HS-5 (cell line): ENCODE measurements at regions not wholly inside any gene's neighbourhood (a gene's known extent, or its start where the extent isn't known, plus 50 kb on each side); places are given as distances from the start of the nearest gene placed in this dataset.
"Not testable (repeated sequence)": the region's sequence is repeated elsewhere in the genome, so short reads cannot be mapped to it uniquely, and the experiment has no call there.

Experiments
- DNase-seq: peaks from one replicate; pipeline ENCODE4 v3.0.0-alpha.2; 2012; ENCODE audit warnings: low read depth

DNA sequence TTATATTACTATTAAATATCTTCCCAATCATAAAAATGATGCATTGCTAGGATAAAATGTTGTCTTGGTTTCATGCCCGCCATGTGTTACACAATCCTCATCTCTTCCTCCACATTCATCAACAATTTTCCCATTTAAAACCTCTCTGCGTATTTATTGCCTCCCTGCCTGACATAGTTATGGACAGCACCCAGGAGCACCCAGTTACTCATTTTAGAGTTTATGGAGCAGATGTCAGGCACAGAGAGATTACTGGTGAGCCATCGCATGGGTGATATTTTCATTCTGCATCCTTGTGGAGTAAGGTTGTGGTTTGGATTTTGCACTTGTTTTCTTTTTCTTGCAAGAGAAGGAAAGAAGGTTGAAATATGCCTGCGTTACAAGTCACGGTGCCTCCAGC, 116.7 kb upstream of the NPAS2 start:
- DNase-seq: no peak

DNA sequence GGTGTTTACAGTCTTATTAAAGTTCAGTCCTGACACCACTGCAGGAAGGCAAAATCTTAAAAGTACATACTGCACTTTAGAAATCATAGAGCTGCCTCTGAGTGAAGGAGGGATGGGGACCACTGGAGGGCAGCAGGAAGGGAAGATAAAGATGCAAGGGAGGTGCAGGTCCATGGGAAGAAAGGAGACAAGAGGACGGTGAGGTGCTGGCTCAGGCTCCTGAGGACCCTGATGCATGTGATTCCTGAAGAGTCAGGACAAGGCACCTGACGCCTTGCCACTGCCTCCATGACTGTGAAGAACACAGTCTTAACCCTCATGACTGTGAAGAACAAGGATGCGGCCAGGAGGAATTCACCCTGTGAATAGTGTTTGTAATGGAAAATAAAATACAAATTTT, 116.2 kb upstream of the NPAS2 start:
- DNase-seq: no peak

DNA sequence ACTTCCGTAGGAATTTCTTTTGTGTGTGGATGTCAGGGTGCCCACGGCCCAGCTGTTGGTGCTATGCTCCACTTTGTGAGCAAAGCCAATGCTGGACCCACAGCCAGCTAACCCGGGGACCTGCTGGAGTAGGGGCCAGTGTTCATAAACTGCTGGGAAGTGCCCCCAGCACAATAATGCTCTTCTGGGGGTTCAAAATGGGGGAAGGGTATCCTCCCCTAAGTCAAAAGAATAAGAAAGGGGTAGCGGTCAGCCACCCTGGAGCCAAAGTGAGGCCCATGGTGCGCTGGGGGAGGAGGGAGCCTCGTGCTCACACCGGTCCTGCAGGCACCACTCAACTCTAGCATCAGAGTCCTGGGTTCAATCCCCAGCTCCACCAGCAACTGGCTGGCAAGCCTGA, 115.8 kb upstream of the NPAS2 start:
- DNase-seq: no peak

DNA sequence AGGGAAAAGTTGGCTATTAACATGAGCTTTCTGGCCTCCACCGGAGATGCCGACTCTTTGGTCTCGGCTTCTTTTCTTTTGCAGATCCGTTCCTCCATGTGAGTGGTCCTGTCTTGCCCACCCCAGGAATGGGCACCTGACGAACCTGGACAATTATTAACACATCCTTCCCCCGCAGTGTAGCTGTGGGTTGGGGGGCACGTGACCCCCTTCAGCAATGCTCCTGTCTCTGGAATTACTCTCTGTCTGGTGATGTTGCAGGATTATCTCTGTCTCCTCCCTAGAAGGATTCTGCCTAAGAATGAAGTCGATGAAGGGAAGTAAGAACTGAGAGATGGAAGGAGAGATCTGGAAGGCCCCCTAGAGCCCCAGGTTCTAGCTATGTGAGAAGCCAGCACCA, 115.2 kb upstream of the NPAS2 start:
- no peak for DNase-seq

DNA sequence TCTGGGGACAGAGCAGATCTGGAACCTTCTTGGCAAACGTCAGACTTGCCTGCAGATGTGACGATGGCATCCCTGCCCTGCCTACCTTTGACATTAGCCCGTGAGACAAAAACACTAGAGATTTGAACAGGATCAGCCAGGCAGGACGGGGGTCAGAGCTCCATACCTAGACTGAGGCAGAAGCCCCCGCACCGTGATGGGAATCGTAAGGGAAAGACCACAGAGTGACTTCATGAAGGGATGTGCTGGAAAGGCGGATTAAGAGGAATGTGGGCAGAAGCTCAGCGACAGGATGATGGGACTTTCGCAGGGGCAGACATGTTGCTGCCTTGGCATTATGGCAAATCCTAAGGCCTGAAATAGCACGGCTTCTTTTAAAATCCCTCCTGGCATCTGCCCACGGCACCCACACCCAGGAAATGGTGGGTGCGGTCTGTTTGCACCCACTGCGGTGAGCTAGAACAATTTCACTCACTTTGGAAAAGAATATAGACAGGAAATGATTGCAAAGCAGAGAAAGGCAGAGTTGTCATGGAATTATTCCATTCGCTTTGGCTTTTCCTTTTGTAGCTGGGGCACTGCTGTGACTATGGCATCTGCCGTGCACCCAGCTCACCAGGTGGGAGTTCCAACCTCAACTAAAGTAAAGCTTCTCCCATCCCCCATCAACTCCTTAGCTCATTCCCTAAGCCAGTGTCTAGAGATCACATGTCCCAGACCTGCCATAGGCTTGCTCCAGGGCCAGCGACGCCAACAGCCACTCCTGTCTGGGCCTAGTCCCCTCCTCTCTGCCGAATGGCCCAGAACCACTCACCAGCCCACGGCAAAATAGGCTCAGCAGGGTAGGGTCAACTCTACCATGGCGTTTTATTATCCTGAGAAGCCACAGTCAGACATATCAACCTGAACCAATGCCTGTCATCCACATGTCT, 112.7 kb upstream of the NPAS2 start:
- no peak for DNase-seq

DNA sequence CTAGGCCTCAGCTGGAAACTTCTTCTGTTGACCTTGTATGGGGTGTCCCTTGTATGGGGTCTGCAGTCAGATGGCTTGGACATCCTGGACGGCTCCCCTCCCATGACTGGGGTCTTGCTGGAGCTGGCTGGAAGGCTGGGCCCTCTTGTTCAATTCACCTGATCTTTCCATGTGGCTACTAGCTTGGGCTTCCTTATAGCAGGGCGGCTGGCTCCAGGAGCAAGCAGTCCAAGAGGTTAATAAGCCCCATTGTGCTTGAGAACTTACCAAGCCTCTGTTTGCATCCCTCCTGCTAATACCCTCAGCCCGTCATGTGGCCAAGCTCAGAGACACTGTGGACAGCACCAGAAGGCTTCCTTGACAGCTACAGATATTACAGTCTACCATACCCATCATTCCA, 111.6 kb upstream of the NPAS2 start:
- no peak for DNase-seq

DNA sequence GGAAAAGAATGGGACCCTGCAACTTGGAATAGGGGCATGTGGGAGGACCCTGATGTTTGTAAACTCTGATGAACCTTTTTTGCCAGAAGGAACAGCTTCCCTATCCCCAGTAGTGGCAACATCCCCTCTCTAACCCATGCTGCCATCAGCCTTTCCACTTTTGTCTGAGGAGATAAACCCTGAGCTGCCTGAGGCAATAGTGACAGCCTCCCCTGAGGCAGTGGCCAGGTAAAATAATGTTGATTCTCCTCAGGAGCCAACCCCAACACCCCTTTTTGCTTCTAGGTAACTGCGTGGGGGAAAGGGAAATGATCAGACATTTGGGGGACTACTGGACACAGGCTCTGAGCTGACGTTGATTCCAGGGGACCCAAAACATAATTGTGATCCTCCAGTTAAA, 106.8 kb upstream of the NPAS2 start:
- DNase-seq: no peak

DNA sequence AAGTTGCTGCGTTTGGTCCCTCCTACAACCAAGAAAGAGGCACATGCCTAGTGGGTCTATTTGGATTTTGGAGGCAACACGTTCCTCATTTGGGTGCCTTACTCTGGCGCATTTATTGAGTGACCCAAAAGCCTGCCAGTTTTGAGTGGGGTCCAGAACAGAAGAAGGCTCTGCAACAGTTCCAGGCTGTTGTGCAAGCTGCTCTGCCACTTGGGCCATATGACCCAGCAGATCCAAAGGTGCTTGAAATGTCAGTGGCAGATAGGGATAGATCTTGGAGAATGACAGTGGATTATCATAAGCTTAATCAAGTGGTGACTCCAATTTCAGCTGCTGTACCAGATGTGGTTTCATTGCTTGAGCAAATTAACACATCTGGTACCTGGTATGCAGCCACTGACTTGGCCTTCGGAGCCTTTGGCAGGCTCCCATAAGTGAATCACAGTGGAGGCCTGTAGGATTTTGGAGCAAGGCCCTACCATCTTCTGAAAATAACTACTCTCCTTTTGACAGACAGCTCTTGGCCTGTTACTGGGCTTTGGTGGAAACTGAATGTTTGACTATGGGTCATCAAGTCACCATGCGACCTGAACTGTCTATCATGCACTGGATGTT, 105.4 kb upstream of the NPAS2 start:
- peak; percentile 36 for DNase-seq

DNA sequence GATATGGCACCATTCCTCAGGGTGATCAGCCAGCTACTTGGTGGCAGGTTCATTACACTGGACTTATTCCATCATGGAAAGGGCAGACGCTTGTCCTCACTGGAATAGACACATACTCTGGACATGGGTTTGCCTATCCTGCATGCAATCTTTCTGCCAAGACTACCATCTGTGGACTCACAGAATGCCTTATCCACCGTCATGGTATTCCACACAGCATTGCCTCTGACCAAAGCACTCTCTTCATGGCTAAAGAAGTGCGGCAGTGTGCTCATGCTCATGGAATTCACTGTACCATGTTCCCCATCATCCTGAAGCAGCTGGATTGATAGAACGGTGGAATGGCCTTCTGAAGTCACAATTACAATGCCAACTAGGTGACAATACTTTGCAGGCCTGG, 104.1 kb upstream of the NPAS2 start:
- not testable (repeated sequence) for DNase-seq

DNA sequence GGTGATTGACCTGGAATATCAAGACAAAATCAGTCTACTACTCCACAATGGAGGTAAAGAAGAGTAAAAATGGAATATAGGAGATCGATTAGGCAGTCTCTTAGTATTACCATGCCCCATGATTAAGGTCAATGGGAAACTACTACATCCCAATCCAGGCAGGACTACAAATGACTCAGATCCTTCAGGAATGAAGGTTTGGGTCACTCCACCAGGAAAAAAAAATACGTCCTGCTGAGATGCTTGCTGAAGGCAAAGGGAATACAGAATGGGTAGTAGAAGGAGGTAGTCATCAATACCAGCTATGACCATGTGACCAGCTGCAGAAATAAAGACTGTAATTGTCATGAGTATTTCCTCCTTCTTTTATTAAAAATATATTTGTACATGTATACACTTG, 103.4 kb upstream of the NPAS2 start:
- no peak for DNase-seq

DNA sequence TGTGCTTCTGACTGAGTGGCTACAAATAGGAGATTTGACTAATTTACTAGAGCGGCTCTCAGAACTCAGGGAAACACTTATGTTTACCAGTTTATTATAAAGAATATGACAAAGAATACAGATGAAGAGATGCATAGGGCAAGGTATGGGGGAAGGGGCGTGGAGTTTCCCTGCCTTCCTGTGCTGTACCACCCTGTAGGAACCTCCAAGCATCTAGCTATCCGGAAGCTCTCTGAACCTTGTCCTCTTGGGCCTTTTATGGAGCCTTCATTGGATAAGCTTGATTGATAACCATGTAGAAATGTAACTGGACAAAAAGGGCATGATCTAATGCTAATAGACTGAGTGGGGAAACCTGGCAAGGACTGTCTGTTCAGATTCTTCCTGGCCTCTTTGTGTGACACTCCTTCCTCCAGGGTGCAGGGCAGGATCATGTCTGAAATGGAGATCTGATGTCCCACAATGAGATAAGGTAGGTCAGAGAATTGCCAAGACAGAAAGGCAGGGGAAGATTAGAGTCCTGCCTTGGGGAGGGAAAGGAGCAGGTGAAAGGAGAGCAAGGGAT, 101.8 kb upstream of the NPAS2 start:
- DNase-seq: no peak

DNA sequence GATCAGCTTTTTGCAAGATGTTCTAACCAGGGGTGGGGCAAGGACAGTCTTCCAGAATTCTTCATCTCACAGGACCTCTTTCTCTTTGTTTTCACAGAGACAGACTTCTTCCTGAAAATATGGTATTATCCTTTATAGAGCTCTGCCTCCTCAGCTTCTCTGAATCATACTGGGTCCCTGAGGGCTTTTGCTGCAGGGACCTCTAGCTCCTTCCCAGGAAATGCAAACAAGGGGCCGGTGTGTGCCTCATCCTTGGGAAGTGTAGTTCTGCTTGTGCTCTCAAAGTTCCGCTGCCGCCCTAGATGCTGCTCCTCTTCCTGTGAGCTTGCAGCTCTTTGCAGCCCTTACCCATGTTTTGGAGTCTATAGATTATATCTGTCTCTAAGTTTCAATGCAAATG, 99.5 kb upstream of the NPAS2 start:
- DNase-seq: no peak

DNA sequence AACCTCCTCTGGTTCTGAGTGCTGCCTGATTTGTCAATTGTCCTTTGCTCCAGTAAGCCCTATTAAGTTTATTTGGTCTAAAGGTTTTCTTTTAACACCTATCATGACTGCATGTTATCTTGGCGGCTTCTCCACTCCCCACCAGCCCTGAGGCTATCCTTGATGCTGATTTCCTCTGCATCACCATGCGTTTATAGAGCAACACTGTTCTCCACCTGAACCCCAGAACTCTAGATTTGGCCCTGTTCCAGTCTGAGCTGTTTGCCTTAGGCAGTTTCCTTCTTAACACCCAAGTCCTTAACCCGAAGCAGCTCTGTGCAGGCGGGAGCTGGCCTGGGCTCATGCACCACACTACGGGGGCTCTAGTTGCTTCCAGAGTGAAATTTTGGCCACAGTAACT, 98.2 kb upstream of the NPAS2 start:
- DNase-seq: no peak

DNA sequence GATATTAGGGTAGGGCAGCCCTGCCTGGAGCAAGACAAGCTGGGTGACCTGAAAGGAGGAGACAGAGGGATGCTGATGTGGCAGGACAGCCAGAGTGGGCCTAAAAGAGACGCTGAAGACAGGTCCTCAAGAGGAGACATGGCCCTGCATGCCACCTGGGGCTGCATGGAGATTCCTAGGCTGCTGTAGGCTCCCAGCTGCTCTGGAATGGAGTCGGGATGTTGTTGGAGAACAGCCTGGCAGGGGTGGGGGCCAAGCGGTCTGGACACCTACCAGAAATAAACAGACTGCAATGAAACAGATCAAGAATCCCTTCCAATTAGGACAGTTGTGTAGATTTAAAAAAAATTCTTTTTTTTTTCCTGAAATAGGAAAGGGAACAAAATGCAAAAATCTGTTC, 97.8 kb upstream of the NPAS2 start:
- DNase-seq: no peak

DNA sequence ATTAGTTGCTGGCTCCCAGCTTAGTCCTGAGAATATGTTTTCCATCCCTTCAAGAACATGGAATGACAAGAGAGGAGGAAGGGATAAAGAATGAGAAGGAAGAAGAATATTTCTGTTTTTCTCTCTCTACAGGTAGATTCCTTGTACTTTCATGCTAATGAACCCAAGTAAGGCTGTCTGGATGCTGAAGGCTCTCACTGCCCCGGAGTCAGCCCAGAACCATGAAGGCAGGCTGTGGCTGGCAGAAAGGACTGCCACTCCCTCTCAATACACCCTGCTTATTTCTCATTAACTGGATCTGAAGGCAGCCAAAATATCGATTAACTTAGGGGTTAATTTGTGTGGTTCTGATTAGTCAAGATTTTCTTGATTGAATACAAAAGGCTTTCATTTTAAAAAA, 93.1 kb upstream of the NPAS2 start:
- no peak for DNase-seq

DNA sequence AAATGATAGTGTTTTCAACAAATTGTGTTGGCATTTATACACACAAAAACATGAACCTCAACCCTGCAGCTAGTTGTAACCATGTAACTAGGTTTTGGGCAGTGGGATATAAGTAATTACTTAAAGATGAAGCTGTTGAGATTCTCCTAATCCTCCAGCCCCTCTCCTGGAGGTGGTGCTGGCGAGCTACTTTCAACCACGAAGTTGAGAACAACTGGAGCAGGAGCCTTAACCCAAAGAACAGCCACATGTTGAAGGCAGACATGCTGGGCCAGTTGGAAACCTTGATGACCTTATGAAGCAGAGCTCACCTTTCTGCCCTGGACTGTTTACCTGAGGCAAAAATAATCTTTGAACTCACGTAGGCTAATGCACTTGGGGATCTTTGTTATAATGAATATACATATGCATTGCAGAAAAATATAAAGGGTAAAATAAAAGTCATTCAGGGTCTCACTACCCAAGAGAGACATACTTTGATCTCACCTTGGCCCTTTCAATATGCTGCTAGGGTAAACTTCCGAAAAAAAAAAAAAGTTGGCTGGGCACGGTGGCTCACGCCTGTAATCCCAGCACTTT, 89.6 kb upstream of the NPAS2 start:
- DNase-seq: peak; percentile 79

DNA sequence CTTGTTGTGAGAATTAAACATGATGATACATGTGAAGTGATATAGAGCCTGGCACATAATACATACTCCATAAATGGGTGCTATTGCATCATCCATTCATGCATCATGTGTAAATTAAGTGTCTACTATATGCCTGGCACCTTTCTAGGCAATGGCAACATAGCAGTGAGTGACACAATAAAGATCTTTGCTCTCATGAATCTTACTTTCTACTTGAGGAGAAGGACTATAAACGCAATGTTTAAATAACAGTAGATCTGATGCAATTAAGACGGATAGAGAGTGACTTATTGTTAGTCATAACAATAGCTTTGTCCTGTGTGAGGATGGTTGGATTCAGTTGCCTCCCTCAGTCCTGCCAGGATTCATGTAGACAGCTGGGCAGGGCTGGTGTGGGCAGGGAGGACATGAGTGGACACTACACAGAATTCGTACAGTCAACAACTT, 88.4 kb upstream of the NPAS2 start:
- peak; percentile 98 for DNase-seq

DNA sequence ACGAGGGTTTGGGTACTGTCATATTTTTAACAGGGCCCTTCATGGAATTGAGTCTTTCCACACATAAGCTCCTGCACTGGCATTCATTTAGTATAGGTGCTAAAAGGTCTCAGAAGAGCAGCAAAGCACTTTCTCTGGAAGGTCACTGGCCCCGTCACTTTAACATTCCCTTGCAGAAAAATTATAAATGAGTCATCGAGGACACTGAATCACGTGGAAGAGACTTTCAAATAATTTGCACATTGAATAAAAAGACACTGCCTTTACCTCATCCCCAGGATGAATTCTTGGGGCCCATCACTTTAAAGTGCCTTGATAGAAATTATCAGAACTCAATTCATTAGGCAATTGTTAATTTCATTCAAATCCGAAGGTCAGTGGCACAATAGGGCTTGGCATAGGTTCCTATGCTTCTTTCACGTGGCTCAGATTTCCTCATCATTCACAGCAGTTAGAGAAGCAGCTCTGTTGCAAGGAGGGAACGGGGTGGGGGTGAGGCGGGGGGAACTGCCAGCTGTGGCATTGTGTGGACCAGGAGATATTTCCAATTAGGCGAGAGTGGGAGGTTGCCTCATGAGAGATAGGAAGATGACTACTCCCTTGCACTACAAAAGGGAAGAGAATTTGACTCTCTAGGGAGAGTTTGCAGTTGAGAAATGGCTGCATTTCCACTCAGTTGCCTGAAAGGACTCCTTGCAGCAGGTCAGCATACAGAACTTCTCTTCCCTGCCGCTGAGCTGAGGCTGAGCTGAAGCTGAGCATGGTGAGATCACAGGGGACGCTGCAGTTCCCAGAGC, 86.3 kb upstream of the NPAS2 start:
- peak; percentile 99 for DNase-seq

DNA sequence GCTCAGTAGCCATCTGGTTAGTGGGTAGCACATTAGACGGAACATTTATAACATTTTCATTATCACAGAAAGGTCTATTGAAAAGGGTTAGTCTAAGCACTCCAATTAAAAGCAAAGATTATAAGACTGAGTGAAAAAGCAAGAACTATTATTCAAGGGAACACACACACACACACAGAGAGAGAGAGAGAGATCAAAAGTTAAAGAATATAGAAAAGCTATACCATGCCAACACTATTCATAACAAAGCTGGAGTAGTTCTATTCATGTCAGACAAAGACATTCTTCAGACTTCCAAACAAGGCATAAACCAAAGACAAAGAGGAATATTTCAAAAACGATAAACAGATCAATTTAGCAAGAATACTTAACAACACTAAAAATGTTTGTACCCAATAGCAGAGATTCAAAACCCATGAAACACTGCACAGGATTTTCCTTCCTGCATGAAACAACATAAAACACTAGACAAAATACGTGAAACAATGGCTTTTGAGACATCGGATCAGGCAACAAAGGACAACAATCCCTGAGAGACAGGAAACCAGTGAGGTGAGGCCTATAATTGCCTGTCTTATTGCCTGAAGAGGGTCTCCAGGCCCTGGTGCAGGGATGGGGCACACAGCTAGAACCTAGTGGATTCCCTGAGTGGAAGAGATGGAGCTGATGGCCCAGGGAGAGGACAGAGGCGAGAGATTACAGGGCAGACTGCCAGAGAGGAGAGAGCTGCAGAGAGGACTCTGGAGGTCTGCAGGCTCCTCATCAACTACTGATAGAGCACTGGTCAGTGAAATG, 83.6 kb upstream of the NPAS2 start:
- DNase-seq: no peak

DNA sequence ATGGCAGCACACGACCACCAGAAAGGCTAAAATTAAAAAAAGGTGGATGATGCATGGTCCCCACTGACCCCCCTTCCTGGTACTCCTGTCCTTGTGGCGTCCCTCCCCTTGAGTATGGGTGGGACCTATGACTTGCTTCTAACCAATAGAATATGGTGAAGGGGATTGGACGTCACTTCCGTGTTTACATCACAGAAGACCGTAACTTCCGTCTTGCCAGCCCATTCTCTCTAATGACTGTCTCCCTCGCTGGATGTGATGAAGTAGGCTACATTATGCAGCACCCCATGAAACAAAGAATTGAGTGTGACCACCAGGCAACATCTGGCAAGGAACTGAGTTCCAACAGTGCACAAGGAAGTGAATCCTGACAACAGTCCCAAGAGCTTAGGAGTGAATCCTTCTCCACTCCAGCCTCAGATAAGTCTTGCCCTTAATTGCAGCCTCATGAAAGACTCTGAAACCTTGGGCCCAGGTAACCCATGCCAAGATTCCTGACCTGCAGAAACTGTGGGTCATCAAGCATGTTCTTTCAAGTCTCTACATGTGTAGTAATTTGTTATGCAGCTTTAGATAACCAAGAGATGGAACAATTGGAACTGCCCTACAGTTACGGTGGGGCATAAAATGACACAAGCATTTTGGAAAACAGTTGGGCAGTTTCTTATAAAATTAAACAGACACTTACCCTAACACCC, 80.1 kb upstream of the NPAS2 start:
- DNase-seq: no peak

DNA sequence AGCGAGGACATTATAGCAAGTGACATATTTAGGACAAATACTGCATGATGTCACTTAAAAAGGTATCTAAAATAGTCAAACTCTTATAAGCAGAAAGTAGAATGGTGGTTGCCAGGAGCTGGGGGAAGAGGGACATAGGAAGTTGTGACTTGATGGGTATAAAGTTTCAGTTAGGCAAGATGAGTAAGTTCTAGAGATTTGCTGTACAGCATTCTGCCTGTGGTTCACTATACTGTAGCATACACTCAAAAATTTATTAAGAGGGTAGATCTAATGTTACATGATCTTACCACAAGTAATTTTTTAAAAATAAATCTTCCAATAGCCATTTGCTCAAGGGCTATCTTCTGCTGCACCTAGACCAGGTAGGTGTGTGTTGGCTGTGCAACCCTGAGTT, 78.1 kb upstream of the NPAS2 start:
- no peak for DNase-seq
